Activated T-cell treated with anti-CD3 and anti-CD28 coated beads, Interleukin-2, amount 50 U/mL, for 72 hours (primary cell): ENCODE measurements at regions not wholly inside any gene's neighbourhood (a gene's known extent, or its start where the extent isn't known, plus 50 kb on each side); places are given as distances from the start of the nearest gene placed in this dataset.

Experiments used
- ATAC-seq, 2 donors: fragments of 150-1000 bp; cut with Tn5 transposase; replicated peaks in 1 of 2; 2 replicates each; pipeline ENCODE4 v1.10.0; 2021; ENCODE audit warnings: moderate library complexity in 2 of 2, mild to moderate bottlenecking in 1 of 2
- DNase-seq, 2 donors: peaks; one replicate each; pipeline ENCODE4 v3.0.0; 2021 to 2022; ENCODE audit warnings: mixed read lengths in 1 of 2
- H3K27ac Mint-ChIP-seq: one replicate; pipeline ENCODE4 v1.8.0; 2022; ENCODE audit warnings: mild to moderate bottlenecking, moderate library complexity, mixed read lengths
- H3K27me3 Mint-ChIP-seq: one replicate; pipeline ENCODE4 v1.8.0; 2022; ENCODE audit warnings: low read depth, mixed read lengths
- H3K36me3 Mint-ChIP-seq, 2 donors: one replicate each; pipeline ENCODE4 v1.8.0; 2022; ENCODE audit warnings: mixed read lengths in 2 of 2, mild to moderate bottlenecking in 1 of 2; ENCODE audit not compliant: insufficient read depth in 2 of 2
- H3K4me1 Mint-ChIP-seq: one replicate; pipeline ENCODE4 v1.8.0; 2022; ENCODE audit warnings: low read depth, mixed read lengths
- H3K4me3 Mint-ChIP-seq, 2 donors: one replicate each; pipeline ENCODE4 v1.8.0; 2022; ENCODE audit warnings: mild to moderate bottlenecking in 2 of 2, mixed read lengths in 2 of 2, moderate library complexity in 2 of 2
- H3K9me3 Mint-ChIP-seq, 2 donors: one replicate each; pipeline ENCODE4 v1.8.0; 2022; ENCODE audit warnings: mixed read lengths in 2 of 2

- Mint-ChIP-seq H3K27ac (no peak overlapping the region), H3K4me3 (no peak overlapping the region), H3K4me1 (peaks cover 27% of the 10 kb centered on the region), H3K27me3 (peaks cover 33% of the 10 kb centered on the region), H3K36me3 (no peaks in the 10 kb centered on the region), H3K9me3 (no peaks in the 10 kb centered on the region)
- ATAC-seq: no peak
- no peak for DNase-seq
Measured at GRCh38 chr9:90097237-90097636, 492.4 kb downstream of the GADD45G start.

- no peak overlapping the region for H3K4me3 Mint-ChIP-seq
- peaks cover 30% of the 10 kb centered on the region for H3K27me3 Mint-ChIP-seq
- H3K27ac Mint-ChIP-seq: no peak overlapping the region
- H3K4me1 Mint-ChIP-seq: peaks cover 18% of the 10 kb centered on the region
- no peaks in the 10 kb centered on the region for H3K36me3 Mint-ChIP-seq
- no peak for ATAC-seq
- H3K9me3 Mint-ChIP-seq: no peaks in the 10 kb centered on the region
- no peak for DNase-seq
Measured at GRCh38 chr9:90098408-90098807, 493.6 kb downstream of the GADD45G start.

DNA sequence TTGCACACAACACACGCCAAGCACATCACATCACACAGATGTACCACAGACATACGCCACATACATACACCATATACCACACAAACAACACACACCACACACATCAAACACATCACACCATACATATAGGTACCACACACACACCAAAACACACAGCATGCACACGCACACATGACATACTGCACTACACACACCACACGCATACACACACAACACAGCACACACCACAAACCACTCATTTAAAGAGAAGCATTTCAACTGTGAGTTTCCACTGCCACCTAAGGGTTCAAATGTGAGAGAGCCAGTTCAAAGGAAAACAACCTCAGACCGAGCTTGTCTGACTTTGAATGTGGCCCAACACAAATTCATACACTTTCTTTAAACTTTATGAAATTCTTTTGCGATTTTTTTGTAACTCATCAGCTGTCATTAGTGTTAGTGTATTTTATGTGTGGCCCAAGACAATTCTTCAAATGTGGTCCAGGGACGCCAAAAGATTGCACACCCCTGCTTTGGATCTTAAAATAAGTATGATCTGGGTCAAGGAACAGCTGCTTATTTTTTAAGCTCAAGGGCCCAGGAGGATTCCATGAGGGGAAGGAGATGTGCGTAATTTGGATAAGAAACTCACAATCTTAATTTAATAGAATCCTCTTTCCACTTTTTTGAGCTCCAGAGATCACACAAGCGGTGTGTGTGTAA lies 494.6 kb downstream of the GADD45G start:
- H3K9me3 Mint-ChIP-seq: no peaks in the 10 kb centered on the region
- peaks cover 12% of the 10 kb centered on the region for H3K4me1 Mint-ChIP-seq
- ATAC-seq: peak; percentile 29 to 31
- H3K27me3 Mint-ChIP-seq: peaks cover 24% of the 10 kb centered on the region
- H3K27ac Mint-ChIP-seq: no peak overlapping the region
- no peak overlapping the region for H3K4me3 Mint-ChIP-seq
- H3K36me3 Mint-ChIP-seq: no peaks in the 10 kb centered on the region
- peak in 1 of 2 donors; percentile 4 for DNase-seq

GRCh38 chr9:90100014-90100413 lies 495.2 kb downstream of the GADD45G start:
- Mint-ChIP-seq H3K4me3 (no peak overlapping the region), H3K4me1 (peaks cover 12% of the 10 kb centered on the region), H3K27ac (no peak overlapping the region), H3K27me3 (peaks cover 20% of the 10 kb centered on the region), H3K36me3 (no peaks in the 10 kb centered on the region), H3K9me3 (no peaks in the 10 kb centered on the region)
- no peak for DNase-seq
- no peak for ATAC-seq

GRCh38 chr9:90102292-90102901 lies 497.6 kb downstream of the GADD45G start:
- ATAC-seq: peak; percentile 100
- H3K27me3 Mint-ChIP-seq: no peaks in the 10 kb centered on the region

DNA sequence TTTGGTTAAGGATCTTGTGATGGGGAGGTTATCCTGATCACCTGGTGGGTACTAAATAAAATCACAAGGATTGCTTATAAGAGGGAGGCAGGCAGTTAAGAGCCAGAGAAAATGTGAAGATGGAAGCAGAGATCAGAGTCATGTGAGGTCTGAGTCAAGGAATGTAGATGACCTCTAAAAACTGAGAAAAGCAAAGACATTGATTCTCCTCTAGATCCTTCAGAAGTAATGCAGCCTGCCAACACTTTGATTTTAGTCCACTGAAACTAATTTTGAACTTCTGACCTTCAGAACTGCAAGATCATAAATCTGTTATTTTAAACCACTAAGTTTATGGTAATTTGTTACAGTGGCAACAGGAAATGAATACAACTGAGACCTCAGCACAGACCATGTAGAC lies 499.0 kb downstream of the GADD45G start:
- Mint-ChIP-seq H3K36me3 (no peaks in the 10 kb centered on the region), H3K4me1 (peaks cover 5% of the 10 kb centered on the region), H3K4me3 (no peak overlapping the region), H3K27me3 (no peaks in the 10 kb centered on the region), H3K27ac (no peak overlapping the region), H3K9me3 (no peaks in the 10 kb centered on the region)
- ATAC-seq (no peak), DNase-seq (no peak)

More at GRCh38 chr9:90102292-90102901, 497.6 kb downstream of the GADD45G start:
- H3K9me3 Mint-ChIP-seq: no peaks in the 10 kb centered on the region
- H3K27ac Mint-ChIP-seq: no peak overlapping the region
- H3K4me1 Mint-ChIP-seq: peaks cover 5% of the 10 kb centered on the region
- H3K36me3 Mint-ChIP-seq: no peaks in the 10 kb centered on the region
- no peak overlapping the region for H3K4me3 Mint-ChIP-seq
- peak; percentile 79 to 82 for DNase-seq

DNA sequence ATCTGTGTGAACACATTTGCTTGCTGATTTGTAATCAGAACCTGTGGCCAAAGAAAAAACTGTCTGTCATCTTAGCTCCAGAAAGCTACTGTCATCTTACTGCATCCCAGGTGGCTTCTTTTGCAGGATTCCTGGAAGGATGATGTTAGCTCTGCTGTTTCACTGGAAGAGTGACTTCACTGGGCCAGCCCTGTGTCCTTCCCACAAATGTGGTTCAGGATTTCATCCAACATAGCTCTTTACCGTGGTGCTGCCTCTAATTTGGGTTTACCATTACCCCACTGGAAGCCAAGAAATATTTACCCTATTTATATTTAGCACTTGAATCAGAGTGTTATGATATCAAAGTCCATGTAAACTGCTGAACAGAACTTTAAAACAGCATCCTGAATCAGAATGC lies 501.0 kb downstream of the GADD45G start:
- Mint-ChIP-seq H3K27me3 (peaks cover 7% of the 10 kb centered on the region), H3K4me3 (no peak overlapping the region), H3K27ac (no peak overlapping the region), H3K36me3 (peaks cover 3 to 4% of the 10 kb centered on the region in 2 donors), H3K9me3 (peaks cover 0 to 4% of the 10 kb centered on the region in 2 donors), H3K4me1 (peaks cover 5% of the 10 kb centered on the region)
- DNase-seq (no peak), ATAC-seq (no peak)

DNA sequence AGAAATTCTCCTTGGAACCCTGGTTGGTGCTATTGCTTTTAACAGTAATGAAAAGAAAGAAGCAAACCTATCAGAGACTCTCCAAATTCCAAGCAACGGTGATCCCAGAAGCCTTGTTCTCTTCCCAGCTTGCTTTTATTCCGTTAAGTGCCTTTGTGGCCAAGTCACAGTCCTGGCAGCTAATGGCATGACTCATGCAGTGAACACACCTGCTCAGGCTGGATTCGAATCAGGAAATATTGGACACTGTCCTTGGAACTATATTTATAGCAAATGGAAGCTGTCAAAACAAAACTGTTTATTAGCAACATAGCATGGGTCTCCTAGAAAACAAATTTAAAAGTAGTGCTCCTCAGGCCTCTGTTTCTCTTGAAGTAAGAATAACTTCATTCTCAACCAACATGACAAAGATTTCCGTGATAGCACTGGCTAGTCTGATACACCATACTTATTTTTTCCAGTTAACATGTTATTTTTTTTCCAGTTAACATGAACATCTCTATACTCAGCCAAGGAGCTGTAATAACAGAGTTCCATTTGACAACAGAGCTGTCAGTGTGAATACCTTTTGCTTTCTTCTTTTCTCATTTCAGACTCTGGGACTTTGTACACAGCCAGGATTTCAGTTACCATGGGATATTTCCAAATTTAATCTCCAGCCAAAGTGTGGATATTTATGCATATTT lies 502.4 kb downstream of the GADD45G start:
- H3K4me3 Mint-ChIP-seq: no peak overlapping the region
- DNase-seq (no peak), ATAC-seq (no peak)
- H3K9me3 Mint-ChIP-seq: peaks cover 0 to 4% of the 10 kb centered on the region in 2 donors
- no peak overlapping the region for H3K27ac Mint-ChIP-seq
- H3K4me1 Mint-ChIP-seq: peaks cover 3% of the 10 kb centered on the region
- H3K27me3 Mint-ChIP-seq: peaks cover 7% of the 10 kb centered on the region
- peaks cover 3 to 4% of the 10 kb centered on the region in 2 donors for H3K36me3 Mint-ChIP-seq

DNA sequence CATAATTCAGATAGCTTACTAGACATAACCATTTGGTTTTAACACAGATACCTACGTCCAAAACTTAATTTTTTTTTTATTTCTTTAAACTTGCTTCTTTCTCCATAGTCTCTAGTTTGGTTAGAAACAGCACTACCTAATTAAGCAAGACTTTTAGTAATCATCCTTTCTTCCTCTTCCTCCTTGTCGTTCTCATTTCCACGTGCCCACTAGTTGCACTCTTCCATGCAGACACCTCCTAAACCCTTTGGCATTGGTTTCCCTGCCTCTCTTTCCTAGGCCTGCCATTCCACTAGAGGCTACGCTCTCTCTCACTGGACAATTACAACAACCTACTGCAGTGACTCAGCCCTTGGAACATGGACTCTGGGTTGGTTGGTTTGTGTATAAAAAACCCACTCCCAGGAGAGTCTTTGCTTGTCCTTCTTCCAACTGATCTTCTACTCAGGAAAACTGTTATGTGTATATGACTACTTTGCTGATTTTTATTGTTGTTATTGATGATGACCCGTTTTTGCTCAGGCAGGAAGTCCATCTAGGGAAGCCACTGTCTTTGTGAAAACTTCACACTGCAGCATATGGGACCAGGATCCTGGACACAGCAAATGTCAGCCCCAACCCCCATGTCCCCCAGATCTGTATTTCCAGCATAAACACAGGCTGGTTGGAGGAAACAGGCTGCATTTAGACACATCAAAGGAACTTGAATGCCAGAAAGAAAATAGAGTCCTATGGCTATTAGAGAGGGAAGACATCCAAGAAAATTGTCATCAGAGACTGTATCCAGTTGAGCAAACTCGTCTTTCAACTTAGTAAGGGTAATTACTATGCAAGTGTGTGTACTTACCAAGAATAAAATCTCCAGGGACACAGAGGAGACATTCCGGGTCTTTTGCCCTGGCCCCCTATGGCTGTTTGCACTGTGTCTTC lies 503.2 kb downstream of the GADD45G start:
- no peak overlapping the region for H3K27ac Mint-ChIP-seq

GRCh38 chr9:90112788-90113187 lies 508.0 kb downstream of the GADD45G start:
- peaks cover 0 to 4% of the 10 kb centered on the region in 2 donors for H3K9me3 Mint-ChIP-seq
- no peak overlapping the region for H3K27ac Mint-ChIP-seq
- ATAC-seq: no peak
- DNase-seq: no peak
- no peaks in the 10 kb centered on the region for H3K4me1 Mint-ChIP-seq
- H3K36me3 Mint-ChIP-seq: peaks cover 3 to 4% of the 10 kb centered on the region in 2 donors
- H3K27me3 Mint-ChIP-seq: peaks cover 13% of the 10 kb centered on the region
- no peak overlapping the region for H3K4me3 Mint-ChIP-seq

More for the DNA sequence above, 503.2 kb downstream of the GADD45G start:
- Mint-ChIP-seq H3K9me3 (peaks cover 0 to 4% of the 10 kb centered on the region in 2 donors), H3K27me3 (peaks cover 7% of the 10 kb centered on the region), H3K4me3 (no peak overlapping the region), H3K4me1 (no peaks in the 10 kb centered on the region), H3K36me3 (peaks cover 3 to 4% of the 10 kb centered on the region in 2 donors)
- no peak for ATAC-seq
- DNase-seq: no peak

DNA sequence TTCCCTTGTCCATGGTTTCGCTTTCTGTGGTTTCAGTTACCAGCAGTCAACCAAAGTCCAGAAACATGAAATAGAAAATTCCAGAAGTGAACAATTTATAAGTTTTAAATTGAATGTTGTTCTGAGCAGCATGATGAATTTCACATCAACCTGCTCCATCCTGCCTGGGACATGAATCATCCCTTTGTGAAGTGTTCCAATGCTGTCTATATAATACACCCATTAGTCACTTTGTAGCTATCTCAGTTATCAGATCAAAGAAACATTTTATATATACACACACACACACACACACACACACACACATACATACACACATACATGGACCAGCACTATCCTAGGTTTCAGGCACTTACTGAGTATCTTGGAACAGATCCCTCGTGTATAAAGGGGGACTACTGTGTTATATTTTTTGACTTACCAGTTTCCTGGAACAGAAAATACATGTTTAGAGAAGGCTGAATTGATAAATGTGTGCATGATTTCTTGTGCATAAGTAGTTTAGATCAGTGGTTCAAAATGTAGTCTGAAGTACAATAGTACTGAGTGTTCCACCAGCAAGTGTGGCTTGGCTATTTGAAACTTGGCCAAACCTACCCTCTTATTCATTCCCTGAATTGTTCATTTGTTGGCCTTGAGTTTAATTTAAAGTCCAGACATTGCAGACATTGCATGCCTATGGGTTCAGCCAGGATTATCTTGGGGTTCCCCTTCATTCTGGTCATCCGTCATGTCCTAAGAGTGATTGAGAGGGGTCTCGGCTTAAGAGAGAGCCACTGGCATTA lies 510.0 kb downstream of the GADD45G start:
- Mint-ChIP-seq H3K4me3 (no peak overlapping the region), H3K27ac (no peak overlapping the region), H3K9me3 (peaks cover 0 to 3% of the 10 kb centered on the region in 2 donors), H3K4me1 (no peaks in the 10 kb centered on the region), H3K27me3 (peaks cover 10% of the 10 kb centered on the region), H3K36me3 (peaks cover 2 to 3% of the 10 kb centered on the region in 2 donors)
- ATAC-seq: no peak
- DNase-seq: no peak

GRCh38 chr9:90121762-90122161 lies 517.0 kb downstream of the GADD45G start:
- no peaks in the 10 kb centered on the region for H3K4me1 Mint-ChIP-seq
- DNase-seq: no peak
- no peak overlapping the region for H3K27ac Mint-ChIP-seq
- H3K36me3 Mint-ChIP-seq: peaks cover 2 to 4% of the 10 kb centered on the region in 2 donors
- H3K27me3 Mint-ChIP-seq: peaks cover 15% of the 10 kb centered on the region
- ATAC-seq: no peak
- H3K9me3 Mint-ChIP-seq: peaks cover 4% of the 10 kb centered on the region in 2 donors
- no peak overlapping the region for H3K4me3 Mint-ChIP-seq
